Pancreas (tissue), 10 donors: ENCODE measurements at regions not wholly inside any gene's neighbourhood (a gene's known extent, or its start where the extent isn't known, plus 50 kb on each side); places are given as distances from the start of the nearest gene placed in this dataset.

Experiments used
- ATAC-seq, 4 donors: fragments of 200-7000 bp; cut with Tn5 transposase; one replicate each; pipeline versions ENCODE4 v1.8.0 to v1.9.1; 2020; ENCODE audit warnings: mild to moderate bottlenecking in 4 of 4, moderate library complexity in 4 of 4
- DNase-seq, 6 donors: peaks; one replicate each; pipeline ENCODE4 v3.0.0-alpha.2; 2020
- FAIRE-seq: peaks from 2 replicates; lab custom pipeline; 2012; peaks lifted over from hg19 to GRCh38; lab: Jason Lieb, UNC
- H3K27ac ChIP-seq, 4 donors: fragments of 200-600 bp; sonication (generic); 1 replicate in 3 of 4; 2 replicates in 1 of 4; pipeline versions ENCODE4 v1.5.0 to v1.8.0; 2020
- H3K27me3 ChIP-seq, 4 donors: fragments of 200-600 bp; one replicate each; pipeline ENCODE4 v1.8.0; 2021
- H3K36me3 ChIP-seq, 3 donors: fragments of 200-600 bp; sonication (generic) in 1 of 3; one replicate each; pipeline versions ENCODE4 v1.5.0 to v1.8.0; 2020 to 2021
- H3K4me1 ChIP-seq, 3 donors: fragments of 200-600 bp; one replicate each; pipeline ENCODE4 v1.8.0; 2021
- H3K4me3 ChIP-seq, 4 donors: fragments of 200-600 bp; sonication (generic) in 2 of 4; one replicate each; pipeline versions ENCODE4 v1.5.0 to v1.8.0; 2020 to 2021
- H3K9me3 ChIP-seq, 4 donors: fragments of 200-600 bp; one replicate each; pipeline ENCODE4 v1.8.0; 2021
- CTCF ChIP-seq, 4 donors: fragments of 200-600 bp; sonication (generic) in 3 of 4; IDR thresholded peaks; one replicate each; pipeline versions ENCODE4 v1.5.0 to v1.8.0; 2021; ENCODE audit warnings: antibody characterized with exemption in 4 of 4
- WGBS, 2 donors: extraction: QIAGEN DNeasy Blood & Tissue Kit; methylation state at CpG; one replicate each; pipeline ENCODE4 v1.1.7; 2013; 5-methylcytosine and 5-hydroxymethylcytosine counted together
- intact Hi-C, 3 donors: fragments of 100-400 bp; cut with DNase I; formaldehyde crosslinking; loops; one replicate each; pipeline versions ENCODE4 v1.11.1 to v1.14.2; 2022
- donor health status: healthy with polysubstance abuse.
- donor health status: DM: no; HTN: no; CAD: no; lungs with moderate emphysema.
- donor health status: DM: no; HTN: no; CAD: no.
- donor health status: control.
- donor health status: control.
- donor health status: Bipolar disorder and iron deficiency.
- donor health status: DM: yes; HTN: yes; CAD: no.
- donor health status: DM: no; HTN: no; CAD: no.
- donor health status: DM: no; HTN: no; CAD: no.
- donor health status: DM: yes; HTN: yes; CAD: no.

DNA sequence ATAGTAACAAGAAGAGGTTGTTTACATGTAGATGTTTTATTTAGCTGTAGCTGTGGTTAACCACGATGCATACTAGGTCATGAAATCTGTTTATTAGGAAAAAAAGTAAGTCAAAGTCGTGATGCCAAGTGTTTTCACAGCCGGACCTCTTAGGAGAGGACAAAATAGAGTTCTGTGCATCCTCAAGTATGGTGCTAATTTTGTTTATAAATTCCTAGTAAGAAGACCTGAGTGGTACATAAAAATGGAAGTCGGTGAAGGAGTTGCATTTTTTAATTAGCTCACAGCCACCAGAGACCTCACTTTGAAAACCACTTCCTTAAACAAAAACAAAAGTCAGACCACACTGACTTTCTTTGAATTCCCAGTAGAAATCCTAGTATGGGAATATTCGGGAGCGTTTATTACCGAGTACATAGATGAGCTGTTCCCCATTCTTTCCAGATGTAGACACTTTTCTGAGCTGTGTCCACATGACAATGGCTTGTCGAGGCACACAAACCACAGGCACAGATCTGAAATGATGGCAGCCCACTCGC is 143.6 kb upstream of the UBE2E1 start:
- Histone ChIP-seq H3K36me3 (no peaks in the 10 kb centered on the region), H3K9me3 (no peaks in the 10 kb centered on the region), H3K4me1 (no peaks in the 10 kb centered on the region), H3K4me3 (no peak overlapping the region), H3K27me3 (no peaks in the 10 kb centered on the region), H3K27ac (no peak overlapping the region)
- intact Hi-C loops = no loop called here
- no peak for FAIRE-seq
- no peak for TF ChIP-seq CTCF (IDR thresholded peaks at IDR 0.05)
- ATAC-seq = no peak
- DNase-seq = no peak
- WGBS, 2 donors = 76 to 80% methylated on average over 9 of the region's 9 CpGs

- FAIRE-seq = no peak
- no peak for TF ChIP-seq CTCF (IDR thresholded peaks at IDR 0.05)
- no peaks in the 10 kb centered on the region for H3K4me1 ChIP-seq
- no peak for ATAC-seq
- intact Hi-C loops = no loop called here
- no peaks in the 10 kb centered on the region for H3K27me3 ChIP-seq
- no peak for DNase-seq
- no peaks in the 10 kb centered on the region for H3K9me3 ChIP-seq
- WGBS, 2 donors = 77 to 80% methylated on average over 3 of the region's 3 CpGs
- no peaks in the 10 kb centered on the region for H3K36me3 ChIP-seq
- no peak overlapping the region for H3K27ac ChIP-seq
- no peak overlapping the region for H3K4me3 ChIP-seq
Observed at GRCh38 chr3:23663246-23663645, 142.5 kb upstream of the UBE2E1 start.

- DNase-seq (no peak), FAIRE-seq (no peak), ATAC-seq (no peak)
- TF ChIP-seq CTCF (IDR thresholded peaks at IDR 0.05) = no peak
- H3K36me3 ChIP-seq = no peaks in the 10 kb centered on the region
- no peaks in the 10 kb centered on the region for H3K9me3 ChIP-seq
- H3K4me3 ChIP-seq = no peak overlapping the region
- 69 to 70% methylated on average over 5 of the region's 5 CpGs for WGBS, 2 donors
- H3K27ac ChIP-seq = no peak overlapping the region
- no peaks in the 10 kb centered on the region for H3K27me3 ChIP-seq
- intact Hi-C loops = no loop called here
- no peaks in the 10 kb centered on the region for H3K4me1 ChIP-seq
Observed at GRCh38 chr3:23663661-23664186, 142.0 kb upstream of the UBE2E1 start.

DNA sequence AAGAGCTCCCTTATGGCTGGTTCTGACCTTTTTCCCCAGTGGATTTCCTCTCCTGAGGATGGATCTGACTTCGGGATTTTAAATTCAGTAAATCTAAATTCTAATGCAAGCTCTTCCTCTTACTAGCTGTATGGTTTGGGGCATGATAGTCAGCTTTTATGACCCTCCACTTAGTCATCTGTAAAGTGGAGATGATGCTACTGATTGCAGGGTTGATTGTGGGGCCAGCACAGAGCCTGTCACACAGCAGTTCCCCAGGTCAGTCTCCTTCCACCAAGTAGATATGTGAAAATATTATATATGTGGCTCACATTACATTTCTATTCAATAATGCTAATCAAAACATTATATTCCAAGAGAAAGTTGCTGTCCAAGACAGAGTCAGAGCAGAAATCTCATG is 141.3 kb upstream of the UBE2E1 start:
- no peak for ATAC-seq
- 92 to 95% methylated on average over 1 of the region's 1 CpG for WGBS, 2 donors

More for the DNA sequence above, 141.3 kb upstream of the UBE2E1 start:
- H3K4me3 ChIP-seq = no peak overlapping the region
- no peaks in the 10 kb centered on the region for H3K4me1 ChIP-seq
- intact Hi-C loops = no loop called here
- DNase-seq (no peak), FAIRE-seq (no peak)
- no peak for TF ChIP-seq CTCF (IDR thresholded peaks at IDR 0.05)
- no peaks in the 10 kb centered on the region for H3K27me3 ChIP-seq
- no peaks in the 10 kb centered on the region for H3K36me3 ChIP-seq
- no peak overlapping the region for H3K27ac ChIP-seq
- no peaks in the 10 kb centered on the region for H3K9me3 ChIP-seq
